GM21423 (cell line): ENCODE measurements at regions not wholly inside any gene's neighbourhood (a gene's known extent, or its start where the extent isn't known, plus 50 kb on each side); places are given as distances from the start of the nearest gene placed in this dataset.

Experiments
- ATAC-seq: cut with Tn5 transposase; IDR thresholded peaks from one replicate; pipeline ENCODE4 v1.9.1; 2021; ENCODE audit warnings: mild to moderate bottlenecking, moderate library complexity; ENCODE audit not compliant: unreplicated experiment

DNA sequence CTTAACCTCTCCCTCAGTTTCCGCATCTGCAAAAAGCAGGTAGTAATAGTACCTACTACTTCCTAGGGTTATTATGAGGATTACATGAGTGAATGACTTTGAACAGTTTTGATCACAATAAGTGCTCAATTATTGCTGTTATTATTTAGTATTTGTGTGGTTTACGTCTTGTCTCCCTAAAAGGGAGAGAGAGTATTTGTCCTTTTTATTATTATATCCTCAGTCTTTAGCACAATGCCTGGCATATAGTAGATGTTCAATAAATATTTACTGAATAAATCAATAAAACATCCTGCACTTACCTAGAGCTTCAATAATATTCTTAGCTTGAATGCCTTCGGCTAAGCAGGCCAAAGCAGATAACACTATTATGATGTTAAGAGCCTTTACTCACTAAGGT lies 160.0 kb downstream of the TANC2 start:
- ATAC-seq = no peak

DNA sequence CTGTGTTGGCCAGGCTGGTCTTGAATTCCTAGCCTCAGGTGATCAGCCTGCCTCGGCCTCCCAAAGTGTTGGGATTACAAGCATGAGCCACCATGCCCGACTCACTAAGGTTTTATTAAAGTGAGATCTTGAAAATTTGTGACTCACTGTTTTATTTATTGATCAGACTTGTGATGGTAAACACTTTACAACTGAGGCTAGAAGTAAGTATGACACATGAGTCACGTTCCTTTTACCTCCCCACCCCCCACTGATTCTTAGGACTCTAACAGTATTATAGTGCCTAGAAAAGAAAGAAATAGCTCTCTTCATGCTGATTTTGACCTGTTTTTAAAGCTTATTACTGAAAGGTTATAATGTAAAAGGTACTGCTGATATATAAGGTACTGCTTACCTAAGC lies 160.6 kb downstream of the TANC2 start:
- no peak for ATAC-seq

DNA sequence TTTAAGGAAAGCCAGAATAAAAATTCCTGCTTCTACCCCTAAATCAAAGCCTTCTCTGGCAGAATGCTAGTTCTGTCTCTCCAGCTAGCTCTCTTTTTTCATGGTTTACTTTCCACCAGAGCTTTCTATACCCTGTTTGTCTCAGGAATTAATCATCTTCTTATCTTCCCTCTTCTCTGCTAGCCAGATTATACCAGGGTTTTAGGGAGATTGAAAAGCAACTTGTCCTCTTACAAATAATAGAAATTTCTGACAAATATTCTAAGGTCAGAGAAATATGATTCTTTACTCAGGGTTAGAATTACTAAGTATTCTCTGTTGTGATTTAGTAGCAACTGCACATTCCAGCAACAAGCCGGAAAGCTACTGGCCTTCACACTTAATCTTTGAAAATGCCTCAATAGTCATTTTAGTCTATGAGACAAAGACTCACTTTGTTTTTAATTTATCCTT lies 166.4 kb downstream of the TANC2 start:
- no peak for ATAC-seq

DNA sequence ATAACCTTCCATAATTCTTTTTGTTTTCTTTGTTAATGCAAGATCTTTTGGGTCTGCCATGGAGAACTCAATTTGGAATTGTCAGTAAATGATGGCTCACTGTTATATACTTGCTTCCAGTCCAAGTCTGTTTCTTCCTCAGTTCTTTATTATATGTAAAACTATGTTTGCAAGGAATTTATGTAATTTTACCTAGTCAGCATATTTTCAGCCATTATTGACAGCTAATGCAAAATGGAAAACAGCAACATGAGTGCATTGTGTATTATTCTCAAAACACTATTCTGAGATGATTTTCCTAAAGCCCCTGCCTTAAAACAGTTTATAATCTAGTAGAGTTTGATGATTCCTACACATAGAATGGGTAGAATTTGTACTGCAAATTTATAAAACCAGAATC lies 167.5 kb downstream of the TANC2 start:
- ATAC-seq = no peak

DNA sequence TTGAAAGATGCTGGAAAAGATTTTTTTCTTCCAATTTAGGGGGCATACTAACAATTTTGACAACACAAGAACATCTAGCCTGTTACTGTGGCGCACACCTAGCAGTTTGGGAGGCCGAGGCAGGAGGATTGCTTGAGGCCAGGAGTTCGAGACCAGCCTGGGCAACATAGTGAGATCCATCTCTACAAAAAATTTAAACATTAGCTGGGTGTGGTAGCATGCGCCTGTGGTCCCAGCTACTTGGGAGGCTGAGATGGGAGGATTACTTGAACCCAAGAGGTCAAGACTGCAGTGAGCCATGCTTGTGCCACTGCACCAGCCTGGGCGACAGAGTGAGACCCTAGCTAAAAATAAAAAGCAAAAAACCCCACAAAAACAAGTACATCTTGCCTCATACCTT lies 168.8 kb downstream of the TANC2 start:
- ATAC-seq = no peak

DNA sequence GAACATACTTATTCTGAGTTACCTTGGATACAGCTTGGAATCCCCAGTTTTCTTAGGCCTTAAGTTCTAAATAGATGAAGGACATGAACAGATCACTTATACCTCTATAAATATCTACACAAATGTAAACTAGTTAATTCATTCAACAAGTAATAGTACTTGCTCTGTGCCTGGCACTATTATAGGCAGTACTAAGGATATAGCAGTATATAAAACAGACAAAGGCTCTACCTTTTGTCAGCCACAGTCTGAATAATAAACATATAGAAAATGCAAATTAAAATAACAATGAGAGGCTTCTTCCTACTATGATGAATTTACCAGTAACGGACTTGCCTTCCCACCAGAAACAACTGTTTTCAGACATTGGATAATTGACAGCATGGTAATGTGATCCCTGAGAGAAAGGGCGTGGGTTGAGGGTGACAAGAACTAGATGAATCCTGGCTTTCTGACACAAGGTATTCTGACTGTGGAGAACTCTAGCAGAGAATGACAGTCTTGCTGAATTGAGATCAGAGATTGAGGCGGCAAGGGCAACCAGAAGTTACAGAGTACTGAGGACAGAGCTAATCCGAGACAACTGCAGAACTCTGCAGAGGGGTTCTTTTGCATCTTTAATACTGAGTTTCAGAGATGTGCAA lies 170.5 kb downstream of the TANC2 start:
- ATAC-seq = no peak

DNA sequence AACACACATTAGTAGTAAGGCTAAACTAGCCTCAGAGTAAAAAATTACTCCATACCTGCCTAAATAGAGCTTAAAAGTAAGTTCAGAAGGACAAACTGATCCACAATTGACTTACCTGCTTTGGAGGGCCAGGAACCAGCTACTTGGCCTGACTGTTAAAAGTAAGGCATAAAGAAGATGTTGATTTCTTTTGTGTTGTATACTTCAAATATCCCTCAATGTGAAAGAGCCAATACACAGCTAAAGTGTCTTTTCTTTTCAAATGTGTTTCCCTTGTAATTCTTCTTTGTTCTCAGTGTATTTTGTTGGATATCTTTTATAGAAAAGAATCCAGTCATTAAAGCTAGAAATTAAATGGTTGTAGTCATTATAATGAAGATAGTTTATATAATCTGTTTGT lies 171.1 kb downstream of the TANC2 start:
- ATAC-seq = no peak

DNA sequence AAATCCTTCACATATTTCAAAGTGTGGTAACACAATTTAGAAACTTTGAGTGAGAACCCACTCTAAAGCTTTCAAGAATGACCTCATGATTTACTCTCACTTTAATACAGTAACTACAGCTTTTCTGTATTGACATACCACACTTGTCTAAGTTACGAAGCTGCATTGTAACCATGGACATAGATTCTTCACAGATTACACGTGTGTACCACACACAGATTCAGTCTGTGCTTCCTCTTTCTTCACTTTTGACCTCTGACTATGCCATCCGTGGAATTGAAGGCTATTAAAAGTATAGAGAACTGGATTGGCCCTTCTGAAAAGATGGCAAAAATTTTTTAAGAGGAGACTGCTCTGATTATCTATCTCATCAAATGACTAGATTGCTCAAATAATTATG lies 172.7 kb downstream of the TANC2 start:
- ATAC-seq = no peak

DNA sequence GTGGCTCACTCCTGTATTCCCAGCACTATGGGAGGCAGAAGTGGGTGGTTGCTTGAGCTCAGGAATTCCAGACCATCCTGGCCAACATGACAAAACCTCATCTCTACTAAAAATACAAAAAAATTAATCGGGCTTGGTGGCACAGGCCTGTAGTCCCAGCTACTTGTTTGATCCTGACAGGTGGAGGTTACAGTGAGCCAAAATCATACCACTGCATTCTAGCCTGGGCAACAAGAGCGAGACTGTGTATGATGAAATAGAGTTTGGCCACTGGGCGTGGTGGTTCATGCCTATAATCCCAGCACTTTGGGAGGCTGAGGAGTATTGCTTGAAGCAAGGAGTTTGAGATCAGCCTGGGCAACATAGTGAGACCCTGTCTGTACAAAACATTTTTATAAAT lies 173.3 kb downstream of the TANC2 start:
- ATAC-seq = no peak

DNA sequence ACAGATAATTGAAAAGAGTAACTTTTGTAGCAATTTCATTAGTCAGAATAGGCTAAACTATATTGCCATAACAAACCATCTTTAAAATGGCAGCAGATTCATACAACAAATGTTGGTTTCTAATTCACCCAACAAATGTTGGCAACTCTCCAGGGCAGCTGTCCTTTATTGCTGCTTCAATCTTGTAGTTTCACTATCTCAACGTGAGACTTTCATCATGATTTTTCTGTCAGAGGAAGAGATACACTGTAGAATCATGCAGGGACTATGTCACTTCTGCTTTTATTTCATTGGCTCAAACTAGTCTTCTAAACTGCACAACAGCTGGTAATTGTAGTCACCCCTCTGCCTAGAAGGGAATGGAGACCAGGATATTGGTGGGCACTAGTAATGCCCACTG lies 174.2 kb downstream of the TANC2 start:
- no peak for ATAC-seq

DNA sequence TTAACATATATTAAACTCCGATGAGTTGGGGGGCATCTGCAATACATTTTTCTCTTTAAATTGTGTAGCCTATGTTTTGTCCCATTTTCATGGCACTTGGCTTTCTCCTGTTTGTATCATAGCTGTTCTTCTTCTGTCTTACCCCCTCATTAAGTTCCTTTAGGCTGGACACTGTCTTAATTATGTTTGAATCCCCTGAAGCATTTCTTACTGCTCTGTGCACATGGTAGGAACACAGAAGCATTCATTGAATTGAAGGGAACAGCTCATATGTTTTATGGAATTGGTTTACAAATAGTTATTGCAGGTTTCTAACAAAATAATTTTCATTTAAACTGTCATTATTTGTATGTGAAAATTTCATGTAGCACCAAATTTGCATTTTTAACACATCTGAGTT lies 176.8 kb downstream of the TANC2 start:
- ATAC-seq = no peak

DNA sequence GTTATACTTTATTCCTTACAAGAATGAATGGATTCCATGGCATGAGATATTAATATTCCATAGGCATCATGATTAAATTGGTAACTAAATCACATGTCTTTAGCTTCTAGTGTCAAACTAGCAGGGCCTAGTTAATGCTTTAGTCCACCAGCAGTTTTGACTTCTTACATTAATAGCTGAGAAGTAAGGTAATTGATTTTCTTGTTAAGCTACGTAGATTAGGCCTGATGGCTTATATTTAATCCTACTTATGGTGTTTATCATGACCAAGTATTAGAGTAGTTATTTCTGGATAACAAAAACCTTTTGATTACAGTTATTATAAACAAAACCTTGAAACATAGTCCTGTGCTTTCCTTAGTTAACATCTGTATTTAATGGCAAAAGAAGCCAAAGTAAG lies 184.5 kb downstream of the TANC2 start:
- no peak for ATAC-seq

DNA sequence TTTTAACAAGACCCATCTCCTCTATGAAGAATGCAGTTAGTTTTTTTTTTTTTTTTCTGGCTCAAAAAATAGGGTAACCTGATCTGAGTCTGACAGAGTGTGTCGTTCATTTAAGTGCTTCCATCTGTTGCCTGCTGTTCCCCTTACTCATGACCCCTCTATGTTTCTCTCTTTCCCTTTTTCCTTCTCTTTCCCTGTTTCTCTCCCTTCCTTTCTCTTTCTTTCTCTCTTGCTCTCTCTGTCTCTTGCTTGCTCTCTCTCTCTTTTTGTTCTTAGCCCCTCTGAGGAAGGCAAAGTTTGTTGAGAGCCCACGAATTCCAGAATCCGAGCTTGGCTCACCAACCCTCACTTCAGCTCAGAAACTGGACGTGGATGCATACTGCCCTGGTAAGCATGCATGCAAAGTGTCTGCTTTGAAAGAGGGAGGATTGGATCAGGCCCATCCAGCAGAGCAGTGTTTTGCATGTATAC lies 185.0 kb downstream of the TANC2 start:
- no peak for ATAC-seq

DNA sequence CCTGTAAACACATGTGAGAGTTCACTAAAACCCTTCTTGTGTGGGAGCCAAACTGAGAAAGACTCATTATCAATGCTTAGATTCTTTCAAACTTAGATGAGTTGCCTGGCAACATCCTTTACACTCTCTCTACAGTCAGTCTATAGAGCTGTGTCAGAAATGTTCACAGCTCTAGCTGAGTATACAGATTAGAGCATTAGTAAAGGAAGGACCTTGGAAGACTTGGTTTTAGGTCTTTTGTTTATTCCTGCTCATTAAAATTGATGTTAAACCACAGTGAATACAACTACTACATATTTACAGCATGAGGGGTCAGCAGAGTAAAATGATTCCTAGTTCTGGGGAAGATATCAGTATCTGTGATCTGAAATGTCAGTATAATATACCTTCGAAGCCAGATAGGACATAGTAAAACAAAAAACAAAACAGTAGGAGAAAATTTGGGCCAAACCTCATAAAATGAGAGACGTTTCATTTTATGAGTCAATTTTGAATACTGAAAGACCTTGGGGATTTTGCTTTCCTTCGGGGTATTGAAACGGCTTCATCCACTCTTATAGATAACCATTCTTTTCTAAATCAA lies 186.0 kb downstream of the TANC2 start:
- ATAC-seq = no peak

DNA sequence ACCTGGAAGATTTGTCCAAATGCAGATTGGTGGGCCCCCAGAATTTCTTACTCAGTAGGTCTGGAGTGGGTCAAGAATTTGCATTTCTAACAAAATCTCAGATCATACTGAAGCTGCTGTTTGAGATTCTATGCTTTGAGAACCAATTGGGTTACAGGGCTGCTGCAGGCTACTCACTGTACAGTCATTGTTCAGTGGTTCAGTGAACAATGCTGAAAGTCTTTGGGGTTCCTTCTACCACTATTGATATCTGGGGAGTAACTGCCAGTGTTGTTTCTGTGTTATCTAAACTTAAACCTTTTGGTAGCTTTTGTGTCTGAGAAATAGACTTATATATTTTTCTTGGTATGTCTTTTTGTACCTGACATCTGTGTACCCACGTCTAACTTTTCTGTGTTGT lies 187.5 kb downstream of the TANC2 start:
- no peak for ATAC-seq

DNA sequence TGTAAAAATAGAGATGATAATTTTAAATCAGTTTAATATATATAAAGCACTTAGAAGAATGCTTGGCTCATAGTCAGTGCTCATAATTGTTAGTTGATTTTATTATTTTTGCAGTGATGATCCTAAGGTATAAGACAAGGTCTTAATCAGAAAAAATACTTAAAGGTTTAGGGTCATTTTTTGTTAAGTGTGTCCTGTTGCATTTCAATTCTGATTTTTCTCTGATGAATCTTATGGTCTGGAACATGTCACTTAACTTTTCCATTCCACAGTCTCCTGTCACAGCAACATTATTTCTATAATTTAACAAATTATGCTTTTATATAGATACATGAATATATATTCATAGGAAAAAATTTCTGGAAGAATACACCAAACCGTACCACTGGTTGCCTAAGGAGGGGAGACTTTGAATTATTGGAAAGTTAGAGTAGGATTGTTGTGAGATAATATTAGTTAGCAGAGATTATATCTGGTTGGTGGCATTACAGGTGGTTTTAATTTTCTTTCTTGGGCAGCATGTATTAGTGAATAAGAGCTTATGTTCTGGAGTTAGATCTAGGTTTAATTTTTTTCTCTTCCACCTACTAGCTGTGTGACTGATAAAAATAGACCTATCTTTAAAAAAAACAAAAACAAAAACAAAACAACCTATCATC lies 188.7 kb downstream of the TANC2 start:
- ATAC-seq = no peak

DNA sequence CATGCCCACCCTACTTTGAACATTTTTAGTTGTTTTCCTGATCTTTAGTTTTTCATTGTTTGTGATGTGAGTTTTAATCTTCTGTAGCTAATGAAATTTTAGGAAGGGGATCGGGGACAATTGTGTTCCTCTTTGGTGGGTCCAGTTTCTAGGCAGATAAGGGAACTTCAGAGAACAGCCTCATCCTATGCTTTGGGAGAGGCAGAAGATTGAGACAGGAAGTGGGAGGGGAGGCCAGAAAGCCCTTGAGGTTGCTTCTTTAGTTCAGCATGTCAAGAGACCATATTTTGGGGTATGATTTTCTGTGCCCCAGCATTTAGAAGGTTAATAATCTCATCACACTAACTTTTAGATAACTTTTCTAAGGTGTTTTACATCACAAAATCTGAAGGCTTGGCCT lies 191.0 kb downstream of the TANC2 start:
- ATAC-seq = no peak

DNA sequence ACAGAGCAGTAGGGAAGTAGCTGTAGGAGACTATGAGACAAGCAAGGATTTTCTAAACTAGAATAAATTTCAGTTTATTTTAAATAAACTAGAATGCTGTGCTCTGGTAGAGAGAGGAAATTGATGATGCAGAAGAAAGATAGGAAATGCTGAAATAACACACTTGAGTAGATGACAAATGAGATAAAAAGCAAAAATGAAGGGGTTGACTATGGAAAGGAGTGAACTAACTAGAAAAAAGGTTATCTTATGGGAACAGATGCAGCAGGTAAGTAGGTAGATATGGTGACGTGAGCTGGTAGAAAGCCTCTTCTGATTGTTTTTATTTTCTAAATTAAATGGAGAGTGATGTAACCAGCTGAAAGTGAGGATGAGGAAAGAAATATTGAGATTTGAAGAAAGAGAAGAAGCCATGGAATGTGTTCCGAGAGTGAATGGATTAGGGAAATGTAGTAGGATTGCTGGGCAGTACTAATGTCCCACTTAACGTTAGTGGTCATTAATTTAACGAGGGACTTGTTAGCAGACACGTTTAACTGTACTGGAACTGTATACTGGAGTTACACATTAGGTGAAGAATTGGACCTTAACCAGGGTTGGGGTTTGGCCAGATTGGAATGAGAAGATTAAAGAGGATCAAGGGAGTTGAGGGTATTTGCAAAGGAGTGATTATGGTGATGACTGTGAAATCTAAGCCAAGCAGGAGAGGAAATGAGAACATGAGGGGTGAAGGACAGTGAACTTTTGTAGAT lies 196.5 kb downstream of the TANC2 start:
- no peak for ATAC-seq

DNA sequence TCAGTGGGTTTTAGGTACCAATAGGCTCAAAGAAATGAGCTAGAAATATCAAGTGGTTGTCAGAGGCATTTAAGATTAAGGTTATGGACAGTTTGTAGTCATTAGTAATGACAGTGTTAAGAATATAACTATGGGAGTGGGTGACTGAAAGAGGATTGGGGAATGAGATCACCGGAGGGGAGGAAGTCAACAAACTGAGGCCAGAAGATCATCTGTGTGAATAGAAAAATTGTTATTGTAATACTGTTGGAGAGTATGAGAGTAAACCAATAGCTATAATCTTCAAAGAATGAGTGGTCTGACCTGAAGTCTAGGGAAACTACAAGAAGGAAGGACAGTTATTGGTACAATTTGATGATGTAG lies 197.1 kb downstream of the TANC2 start:
- no peak for ATAC-seq

DNA sequence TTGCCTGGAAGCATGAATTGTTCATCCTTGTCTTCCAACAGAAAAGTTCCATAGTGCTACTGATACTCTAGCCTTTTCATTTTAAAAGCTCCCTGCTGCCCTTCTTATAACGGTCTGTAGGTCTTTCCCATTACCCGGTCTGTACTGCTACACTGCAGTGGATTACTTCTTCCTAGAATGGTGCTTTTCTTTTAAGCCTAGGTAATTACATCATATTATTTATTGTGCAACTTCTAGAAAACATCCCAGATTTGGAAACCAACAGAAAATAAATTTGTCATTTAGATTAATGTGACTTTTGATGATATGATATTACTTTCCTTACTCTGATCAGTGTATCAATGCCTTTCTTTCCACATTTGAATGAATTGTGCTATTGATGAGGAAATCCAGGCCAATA lies 199.4 kb downstream of the TANC2 start:
- no peak for ATAC-seq

DNA sequence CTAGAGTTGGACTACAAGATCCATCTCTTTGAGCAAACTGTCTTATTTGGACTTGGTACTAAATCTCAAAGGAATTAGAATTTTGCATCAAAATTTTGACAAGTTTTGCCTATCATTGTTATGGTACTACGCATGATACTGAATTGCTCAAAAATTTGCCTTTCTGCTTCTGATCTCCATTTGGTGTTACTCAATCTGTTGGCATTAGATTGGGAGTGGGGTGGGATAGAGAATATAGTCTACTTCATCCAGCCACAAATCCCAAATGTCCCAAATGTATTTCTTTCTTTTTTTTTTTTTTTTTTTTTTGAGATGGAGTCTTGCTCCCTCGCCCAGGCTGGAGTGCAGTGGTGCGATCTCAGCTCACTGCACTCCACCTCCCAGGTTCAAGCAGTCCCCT lies 204.8 kb downstream of the TANC2 start:
- ATAC-seq = no peak
